GM21381 (cell line): ENCODE measurements at regions not wholly inside any gene's neighbourhood (a gene's known extent, or its start where the extent isn't known, plus 50 kb on each side); places are given as distances from the start of the nearest gene placed in this dataset.
"Not testable (repeated sequence)": the region's sequence is repeated elsewhere in the genome, so short reads cannot be mapped to it uniquely, and the experiment has no call there.

ENCODE experiments used
- ATAC-seq: cut with Tn5 transposase; IDR thresholded peaks from one replicate; pipeline ENCODE4 v1.9.1; 2021; ENCODE audit warnings: mild to moderate bottlenecking, moderate library complexity; ENCODE audit not compliant: unreplicated experiment

DNA sequence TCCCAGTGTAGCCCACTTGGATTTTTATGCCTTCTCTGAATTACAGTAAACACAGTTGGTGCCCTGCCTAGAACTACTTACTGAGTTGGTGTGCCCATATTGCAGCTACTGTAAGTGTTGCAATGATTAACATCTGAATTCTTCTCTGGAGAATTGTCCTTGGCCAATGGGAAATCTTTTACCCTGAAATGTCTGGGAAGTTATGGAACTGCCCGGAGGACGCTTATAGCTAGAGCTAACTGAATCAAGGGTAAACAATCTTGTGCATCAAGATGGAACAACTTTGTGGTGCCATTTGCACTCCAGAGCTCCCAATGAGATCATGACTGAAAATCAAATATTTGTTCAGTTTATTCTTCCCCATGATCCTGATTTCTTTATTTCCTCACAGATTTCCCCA is 246.7 kb upstream of the CBLB start:
- ATAC-seq = no peak

DNA sequence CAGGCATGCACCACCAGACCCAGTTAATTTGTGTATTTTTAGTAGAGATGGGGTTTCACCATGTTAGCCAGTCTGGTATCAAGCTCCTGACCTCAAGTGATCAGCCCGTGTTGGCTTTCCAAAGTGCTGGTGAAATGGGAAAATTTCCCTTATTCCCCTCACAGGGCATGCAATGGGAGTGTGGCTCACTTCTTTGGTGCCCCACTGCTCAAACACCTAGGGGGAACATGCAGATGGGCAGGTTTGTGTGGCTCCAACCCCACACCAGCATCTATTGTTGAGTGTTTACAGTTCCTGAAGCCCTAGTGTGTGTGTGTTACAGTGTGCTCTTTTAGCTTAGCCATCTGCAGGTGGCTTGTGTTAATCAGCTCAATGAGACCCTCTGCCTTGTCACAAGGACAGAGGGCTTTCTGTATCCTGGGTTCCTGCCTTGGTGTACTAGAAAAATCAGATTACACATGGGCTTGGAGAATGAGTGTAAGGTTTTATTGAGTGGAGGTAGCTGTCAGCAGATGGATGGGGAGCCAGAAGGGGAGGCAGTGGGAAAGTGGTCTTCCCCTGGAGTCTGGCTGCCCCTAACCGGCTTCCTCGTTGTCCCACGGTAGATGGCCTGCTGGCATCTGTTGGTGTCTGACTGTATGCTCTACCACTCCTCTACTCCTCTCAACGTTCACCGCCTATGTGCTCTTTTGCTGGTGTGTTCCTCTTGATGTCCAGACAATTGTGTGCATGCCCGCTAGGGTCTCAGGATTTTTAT is 248.1 kb upstream of the CBLB start:
- no peak for ATAC-seq

DNA sequence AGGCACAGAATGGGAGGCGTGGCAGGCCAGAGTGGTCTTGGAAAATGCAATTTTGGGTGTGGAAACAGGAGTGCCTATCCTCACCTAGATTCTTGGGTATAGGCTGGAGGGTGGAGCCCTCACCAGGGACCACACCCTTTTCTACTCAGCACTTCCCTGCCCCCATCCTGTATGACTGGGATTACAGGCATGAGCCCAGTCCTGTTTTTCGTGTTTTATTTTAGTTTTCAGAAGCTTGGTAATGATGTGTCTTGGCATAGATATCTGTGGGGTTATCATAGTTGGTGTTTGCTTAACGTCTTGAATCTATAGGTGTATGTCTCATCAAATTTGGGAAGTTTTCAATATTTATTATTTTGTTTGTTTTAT is 248.7 kb upstream of the CBLB start:
- no peak for ATAC-seq

DNA sequence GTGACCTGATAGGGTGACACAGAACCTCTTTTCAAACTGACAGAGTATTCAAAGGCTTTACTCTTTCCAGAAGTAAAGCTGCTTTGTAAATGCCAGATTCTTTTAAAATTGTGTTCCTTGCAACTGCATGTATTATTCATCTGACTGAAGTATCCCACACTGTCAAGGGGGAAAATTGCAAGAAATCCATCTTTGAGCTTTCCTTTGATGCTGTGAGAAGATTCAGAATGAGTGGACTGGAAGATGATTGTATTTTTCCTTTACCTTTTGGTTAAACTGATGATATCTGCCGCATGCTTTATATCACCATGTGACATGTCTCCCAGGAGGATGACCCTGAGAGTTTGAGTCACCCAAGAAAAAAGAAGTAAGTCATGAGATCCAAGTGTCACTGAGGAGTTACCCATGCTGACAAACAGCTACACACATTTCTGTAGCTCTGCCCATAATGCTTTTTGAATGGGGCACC is 250.8 kb upstream of the CBLB start:
- no peak for ATAC-seq

DNA sequence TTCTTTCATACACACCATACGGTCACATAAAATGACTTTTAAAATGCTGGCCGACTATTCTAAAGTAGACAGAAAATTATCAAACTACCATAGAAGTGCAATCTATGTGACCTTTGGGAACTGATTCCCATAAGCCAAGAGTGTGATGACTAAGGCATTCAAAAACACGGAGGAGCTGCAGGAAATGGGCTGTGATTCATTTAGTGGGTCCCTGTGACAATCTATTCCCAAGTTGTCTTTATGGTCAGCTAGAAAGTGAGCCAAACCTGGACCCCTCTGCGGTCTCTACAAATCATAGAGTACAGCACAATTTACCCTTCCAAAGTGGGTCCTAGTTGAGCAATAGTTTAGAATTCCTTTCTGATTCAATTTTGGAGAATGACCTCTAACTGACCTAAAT is 251.5 kb upstream of the CBLB start:
- no peak for ATAC-seq

DNA sequence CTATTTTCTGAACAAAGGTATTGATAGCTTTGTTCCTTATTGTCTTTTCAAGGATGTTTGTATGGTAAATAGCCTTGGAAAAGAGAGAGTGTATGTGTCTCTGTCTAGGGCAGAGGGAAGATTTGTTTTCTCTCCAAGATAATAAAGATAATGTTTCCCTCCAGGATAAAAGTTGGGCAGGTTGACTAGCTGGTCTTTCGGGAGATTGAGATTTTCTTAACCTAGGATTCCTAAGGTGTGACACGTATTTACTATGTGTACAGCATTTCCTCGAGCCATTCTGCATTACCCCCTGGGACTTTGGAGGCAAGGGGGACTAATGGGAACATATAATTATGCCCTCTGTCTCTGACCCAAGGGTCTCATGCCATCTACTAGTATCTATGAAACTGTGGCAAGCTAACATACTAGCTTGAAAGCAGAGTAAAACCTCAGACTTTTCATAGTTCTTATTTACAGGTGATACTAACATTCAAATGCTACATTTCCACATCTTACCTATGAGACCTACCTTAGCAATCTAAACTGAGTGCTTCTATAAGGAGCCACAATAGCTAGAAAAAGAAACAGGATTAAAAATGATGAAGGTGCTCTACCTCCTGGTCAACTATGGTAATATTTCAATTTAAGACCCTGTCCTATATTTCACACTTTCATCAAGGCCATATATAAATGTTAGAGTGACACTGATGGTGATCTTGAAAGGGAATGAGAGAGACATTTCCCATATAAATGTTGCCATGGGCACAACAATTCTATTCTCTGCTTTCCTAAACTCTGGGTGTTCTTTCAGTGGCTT is 252.9 kb upstream of the CBLB start:
- no peak for ATAC-seq

DNA sequence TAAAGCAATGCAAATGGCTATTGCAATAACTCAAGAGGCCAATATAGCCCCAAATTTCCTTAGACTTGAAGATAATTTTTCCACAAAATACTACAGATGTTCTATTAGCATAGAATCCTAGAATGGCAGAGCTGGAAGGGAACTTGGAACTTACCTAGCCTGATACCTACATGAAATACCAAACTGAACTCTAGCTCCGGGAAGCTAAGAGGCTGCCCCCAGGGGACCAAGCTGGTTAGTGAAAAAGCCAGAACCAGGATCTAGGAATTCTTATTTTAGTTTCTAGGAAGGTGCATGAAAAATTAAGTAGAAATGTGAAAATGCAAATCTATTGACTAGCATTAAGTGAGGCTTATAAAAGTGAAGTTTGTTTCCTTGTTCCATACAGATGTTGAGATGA is 256.0 kb upstream of the CBLB start:
- ATAC-seq = no peak

DNA sequence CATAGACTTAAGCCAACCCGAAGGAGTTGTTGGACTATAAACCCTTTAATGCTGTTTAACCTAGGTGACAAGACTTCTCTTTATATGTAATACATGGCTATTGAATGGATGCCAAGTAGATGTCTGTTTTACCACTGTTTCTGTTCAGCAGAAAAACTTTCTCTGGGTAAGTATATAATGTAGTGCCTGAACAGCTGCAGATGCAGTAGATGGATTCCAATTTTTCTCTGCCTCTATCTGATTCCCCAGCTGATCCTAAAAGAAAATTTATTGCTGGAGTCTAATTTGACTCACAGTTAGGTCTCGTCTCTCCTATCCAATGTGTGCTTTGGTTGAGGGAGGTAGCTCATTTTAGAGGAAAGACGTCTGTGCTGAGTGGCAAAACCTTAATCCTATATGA is 256.5 kb upstream of the CBLB start:
- ATAC-seq = no peak

DNA sequence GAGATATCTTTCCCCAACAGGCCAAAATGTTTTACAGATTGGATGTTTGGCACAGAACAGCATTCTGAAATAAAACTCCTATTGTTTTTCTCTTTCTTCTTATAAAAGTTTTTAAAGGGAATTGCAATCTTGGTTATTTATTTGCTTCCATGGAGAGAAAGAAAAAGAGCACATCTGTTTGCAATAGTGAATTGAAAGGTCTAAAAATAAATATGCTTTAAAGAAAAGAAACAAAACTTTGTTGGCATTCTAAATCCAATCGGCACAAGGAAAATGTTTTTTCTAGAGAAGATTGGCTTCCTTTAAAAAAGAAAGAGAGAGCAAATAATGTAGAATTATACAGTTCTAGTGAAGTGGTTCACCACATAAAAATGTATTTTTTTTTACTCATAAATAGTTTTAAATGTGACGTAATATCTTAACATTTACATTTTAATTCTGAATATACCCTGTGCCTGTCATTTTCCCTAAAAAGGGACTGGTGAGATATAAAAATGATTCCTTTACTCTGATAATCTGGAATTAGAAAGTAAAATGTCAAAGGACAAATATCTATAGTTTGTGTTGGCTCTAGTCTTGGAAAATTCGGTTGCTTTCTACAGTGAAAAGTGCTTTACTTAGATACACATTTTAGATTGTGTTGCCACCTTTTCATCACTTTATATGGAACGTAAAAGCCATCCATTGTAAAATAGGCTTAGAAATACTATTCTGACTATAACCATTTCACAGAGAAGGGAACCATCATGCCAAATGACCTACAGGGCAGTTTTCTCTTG is 257.4 kb upstream of the CBLB start:
- ATAC-seq = no peak

DNA sequence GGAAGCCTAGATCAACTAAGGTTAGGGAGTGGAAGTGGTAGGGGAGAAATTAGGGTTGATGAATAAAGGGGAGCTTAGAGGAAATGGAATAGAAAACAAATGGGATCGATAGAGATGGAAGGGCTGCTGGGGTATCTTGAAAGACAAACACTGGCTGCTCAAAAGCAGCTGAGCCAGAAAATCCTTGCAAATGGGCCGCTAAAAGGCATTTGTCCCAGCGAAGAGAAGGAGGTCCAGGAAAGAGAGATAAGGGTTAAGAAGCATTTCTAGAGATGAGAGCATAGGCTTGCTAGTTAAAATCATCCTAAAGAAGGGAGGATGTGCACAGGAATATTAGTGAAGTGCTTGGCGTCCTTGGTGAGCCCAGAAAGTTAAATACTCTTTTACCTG is 258.0 kb upstream of the CBLB start:
- ATAC-seq = no peak

DNA sequence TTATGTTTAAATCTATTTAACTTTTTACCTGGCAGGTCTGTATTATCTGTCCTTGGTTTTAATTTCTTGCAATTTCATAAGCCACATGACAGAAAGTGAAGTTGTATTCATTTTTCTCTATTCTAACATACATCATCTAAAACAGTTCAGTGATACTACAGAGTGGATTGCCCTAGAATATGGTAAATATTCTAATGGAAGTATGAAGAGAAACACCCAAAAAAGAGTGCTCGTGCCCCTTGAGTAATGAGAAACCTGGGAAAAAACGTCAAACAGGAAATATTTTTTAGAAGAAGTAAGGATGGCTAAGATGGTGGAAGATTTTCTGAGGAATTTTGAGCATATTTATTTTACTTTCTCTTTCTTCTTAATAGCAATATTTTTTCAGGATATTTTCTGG is 261.1 kb upstream of the CBLB start:
- no peak for ATAC-seq

DNA sequence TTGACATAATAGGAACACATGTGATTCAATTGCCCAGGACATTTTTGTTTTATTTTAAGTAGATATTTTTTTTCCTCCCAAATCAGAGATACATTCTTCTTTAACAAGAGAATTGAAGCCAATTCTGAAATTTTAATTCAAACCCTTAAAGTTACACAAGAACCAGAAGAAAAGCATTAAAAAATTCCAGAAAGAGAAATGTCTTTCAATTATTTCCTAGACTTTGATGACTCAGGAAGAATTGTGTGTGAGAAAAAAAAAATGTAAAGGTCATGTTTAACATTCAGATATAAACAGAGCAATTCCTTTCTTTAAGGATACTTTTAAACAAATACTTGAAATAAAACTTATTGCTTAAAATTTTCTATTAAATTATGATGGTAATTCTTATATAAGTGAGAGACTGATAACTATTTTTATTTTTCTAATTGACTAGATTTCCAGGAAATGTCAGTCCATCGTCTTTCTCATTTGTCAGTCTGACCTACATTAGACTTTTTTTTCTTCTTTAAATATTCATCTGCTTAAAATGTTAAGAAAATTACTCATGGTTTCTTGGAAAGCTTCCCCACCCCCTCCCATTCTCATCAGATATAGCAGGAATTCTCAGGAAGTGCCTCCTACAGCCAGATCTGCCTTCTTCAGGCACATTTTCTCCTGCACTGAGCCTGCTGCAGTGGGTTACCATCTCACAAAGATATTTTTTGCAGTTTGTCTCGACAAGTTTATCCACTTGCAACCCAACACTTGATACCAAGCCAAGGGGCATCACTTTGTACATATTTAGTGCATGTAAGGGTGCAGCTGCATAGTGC is 261.8 kb upstream of the CBLB start:
- no peak for ATAC-seq

DNA sequence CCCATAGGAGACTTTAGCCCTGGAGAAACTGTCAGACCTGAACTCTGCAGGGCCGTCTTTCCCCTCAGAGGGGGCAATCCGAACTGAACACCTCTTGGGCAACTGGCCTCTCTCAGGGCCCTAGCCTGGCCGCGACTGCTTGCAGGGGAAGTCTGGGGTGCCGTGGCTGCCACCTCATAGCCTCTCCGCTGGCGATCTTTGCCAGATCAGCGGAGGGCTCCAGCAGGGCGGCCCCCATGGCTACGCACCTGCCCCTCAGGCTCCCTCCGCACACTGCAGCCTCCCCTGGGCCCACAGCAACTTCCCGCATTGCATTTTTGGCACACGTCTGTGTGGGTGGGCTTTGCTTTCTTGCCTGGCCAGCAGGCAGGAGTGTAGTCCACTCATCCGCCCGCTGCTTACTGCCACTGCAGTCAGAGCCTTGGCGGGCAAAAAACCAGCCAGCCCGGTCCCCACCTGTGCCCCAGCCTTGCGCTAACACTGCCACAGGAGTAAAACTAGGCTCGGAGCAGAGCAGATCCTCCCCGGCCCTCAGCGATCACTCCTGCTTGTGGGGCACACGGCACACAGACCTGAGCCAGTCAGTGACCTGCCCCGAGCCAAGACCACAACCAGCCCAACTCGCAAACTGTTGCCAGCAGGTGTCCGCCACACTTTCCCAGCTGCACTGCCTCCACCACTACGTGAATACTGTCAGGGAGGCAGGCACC is 266.8 kb upstream of the CBLB start:
- ATAC-seq = no peak

DNA sequence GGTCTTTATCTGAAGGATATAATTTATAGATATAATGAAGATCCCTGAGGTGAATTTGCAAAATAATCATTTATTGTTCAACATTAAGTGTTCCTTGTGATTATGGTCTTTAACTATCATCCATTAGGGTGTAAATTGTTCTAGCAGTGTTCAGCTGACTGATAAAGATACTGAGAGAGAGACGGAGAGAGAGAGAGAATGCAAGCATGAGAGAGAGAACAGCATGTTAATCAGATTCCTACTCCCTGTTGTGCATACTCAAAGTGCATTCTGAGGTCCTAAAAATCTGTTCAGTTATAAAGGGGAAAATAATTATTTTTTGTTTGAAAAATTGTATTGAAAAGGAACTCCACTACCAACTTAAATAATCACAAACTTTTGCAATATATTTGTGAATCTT is 271.0 kb upstream of the CBLB start:
- no peak for ATAC-seq

DNA sequence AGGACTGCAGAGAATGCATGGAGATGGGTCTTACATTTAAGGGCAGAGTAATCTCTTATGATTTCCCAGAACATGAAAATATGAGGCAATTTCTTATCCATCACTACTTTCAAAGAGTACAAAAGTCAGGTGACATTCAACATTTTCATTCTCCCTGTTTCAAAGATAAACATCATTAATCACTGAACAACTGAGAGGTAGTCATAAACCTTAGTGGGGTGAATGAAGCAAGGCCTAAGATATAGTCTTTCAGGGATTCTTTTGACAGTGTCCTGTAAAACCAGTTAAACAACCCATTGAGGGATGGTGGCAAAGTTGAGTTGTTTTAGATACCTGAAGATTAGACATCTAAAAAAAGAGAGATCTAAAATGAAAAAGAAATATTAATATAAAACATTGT is 271.6 kb upstream of the CBLB start:
- no peak for ATAC-seq

DNA sequence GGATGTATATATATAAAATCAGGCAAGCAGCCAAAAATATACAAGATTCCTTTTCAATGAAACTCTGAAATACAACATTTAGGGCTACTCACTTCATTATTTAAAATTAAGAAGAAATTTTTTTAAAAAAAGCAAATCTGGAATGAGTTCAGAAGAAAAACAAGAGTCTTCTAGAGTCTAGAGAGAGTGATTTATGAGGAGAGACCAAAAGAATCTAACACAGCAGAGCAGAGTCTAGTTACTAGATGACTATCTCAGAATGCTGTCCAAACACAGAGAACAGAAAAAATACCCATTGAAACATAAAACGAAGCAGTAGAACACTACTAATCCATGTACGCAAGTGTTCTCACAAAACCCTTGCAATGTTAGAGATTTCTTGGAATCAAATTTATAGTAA is 275.2 kb upstream of the CBLB start:
- no peak for ATAC-seq

DNA sequence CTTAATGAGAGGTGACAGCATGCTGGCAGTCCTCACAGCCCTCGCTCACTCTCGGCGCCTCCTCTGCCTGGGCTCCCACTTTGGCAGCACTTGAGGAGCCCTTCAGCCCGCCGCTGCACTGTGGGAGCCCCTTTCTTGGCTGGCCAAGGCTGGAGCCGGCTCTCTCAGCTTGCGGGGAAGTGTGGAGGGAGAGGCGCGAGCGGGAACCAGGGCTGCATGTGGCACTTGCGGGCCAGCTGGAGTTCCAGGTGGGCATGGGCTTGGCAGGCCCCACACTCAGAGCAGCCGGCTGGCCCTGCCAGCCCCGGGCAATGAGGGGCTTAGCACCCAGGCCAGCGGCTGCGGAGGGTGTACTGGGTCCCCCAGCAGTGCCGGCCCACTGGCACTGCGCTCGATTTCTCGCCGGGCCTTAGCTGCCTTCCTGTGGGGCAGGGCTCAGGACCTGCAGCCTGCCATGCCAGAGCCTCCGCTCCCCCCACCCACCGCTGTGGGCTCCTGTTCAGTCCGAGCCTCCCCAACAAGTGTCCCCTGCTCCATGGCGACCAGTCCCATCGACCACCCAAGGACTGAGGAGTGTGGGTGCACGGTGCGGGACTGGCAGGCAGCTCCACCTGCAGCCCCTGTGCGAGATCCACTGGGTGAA is 279.7 kb upstream of the CBLB start:
- ATAC-seq = not testable (repeated sequence)

DNA sequence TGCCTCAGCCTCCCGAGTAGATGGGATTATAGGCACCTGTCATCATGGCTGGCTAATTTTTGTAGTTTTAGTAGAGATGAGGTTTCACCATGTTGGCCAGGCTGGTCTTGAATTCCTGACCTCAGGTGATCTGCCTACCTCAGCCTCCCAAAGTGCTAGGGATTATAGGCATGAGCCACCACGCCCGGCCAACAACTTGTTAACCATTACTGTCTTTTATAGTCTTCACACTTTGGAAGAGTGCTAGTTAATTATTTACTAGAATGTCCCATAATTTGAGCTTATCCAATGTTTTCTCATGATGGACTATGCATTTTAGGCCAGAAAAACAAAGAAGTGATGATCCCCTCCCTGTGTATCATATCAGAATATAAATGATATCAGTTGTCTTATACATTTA is 288.6 kb upstream of the CBLB start:
- no peak for ATAC-seq

DNA sequence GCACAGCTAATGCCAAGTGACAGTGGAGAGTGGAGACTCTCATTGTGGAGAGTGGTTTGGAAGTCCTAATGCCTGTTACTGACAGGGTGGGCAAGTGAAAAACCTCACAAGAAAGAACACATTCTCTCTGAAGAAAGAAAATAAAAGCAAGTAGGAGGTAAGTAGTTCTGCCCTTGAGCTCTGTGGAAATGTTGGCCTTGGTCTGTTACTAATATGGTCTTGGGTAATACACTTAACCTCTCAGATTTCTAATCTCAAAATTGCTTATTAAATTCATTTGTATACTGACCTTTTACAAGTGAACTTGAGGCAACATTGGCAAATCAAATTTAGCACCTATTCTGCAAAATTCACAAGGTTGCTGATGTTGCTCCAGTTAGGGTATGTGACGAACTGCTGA is 291.6 kb upstream of the CBLB start:
- ATAC-seq = no peak

DNA sequence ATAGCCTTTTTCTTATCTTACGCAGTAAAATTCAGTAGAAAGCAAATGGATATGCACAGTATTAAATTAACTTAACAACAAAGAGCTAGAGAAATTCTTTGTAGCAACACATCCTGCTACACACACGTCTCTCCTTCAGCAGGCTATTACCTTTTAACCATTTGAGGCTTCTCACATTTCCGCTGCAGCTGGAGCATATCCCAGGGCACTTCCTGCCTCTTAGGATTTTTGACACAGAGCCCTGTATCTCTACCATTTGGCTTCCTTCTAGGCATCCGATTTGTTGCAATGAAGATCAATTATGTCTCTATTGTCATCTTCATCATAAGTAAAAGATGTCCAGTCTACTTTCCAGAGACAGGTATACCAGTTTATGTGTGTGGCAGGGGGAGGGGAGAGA is 292.4 kb upstream of the CBLB start:
- no peak for ATAC-seq
